ENCODE measurements at regions not wholly inside any gene's neighbourhood (a gene's known extent, or its start where the extent isn't known, plus 50 kb on each side); places are given as distances from the start of the nearest gene placed in this dataset.
A peak's percentile ranks its signal among the peaks of the same experiment; 100 is the strongest.

DNA sequence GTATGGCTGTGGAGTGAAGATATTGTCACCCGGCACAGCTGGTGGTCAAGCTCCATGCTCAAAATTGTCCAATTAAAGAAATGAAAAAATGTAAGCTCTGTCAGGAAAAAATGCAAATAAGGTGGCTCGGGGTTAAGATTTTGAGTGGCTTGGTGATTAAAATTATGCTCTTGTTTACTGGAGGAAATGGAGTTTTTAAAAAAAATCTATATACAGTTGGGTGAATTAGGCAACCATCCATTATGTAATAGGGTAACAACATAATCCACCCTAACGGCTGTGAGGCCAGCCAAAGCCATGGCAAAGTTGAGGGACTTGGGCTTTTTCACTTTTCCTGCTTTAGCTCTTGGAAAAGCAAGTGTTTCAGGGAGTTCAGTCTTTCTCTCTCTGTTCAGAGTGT, 260.8 kb upstream of the HABP2 start:
- DNase-seq (ENCODE audit: low spot score) = no peak

DNA sequence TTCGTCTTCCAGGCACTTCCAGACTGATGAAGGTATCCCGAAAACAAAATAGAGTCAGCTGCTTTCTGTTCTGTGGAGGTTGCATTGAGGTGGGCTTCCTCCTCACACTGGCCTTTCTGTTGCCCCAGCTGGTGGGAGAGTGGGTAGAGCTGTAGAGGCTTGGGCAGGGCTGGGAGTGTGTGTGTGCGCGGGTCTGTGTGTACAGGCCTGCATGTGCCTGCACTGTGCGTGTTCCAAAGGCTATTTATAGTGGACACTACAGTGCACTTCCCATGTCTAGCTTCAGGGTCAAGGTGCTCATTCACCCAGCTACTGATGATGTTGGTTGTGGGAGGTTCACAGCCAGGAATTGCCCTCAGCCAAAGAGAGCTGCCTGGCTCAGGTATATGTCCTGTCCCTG, 260.1 kb upstream of the HABP2 start:
- no peak for DNase-seq (ENCODE audit: low spot score)

DNA sequence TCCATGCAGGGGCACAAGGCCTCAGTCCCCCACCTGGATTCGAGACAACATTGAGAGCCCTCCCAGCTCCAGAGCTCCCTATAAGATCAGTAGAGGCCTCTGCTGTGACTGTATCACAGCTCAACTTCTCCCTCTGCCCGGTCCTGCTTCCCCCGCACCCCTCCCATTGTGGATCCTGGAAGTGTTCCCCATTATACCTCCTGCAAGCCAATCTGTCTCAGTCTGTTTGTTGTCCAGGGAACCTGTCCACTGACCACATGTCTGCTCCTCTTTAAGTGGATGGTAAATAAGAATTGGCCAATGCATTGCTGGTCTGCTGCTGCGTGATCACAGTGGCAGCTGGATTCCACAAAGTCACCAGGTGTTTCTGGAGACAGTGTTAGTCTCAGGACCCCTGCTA, 259.7 kb upstream of the HABP2 start:
- no peak for DNase-seq (ENCODE audit: low spot score)

GRCh38 chr10:113294868-113295267, 258.0 kb upstream of the HABP2 start:
- DNase-seq (ENCODE audit: low spot score) = no peak

DNA sequence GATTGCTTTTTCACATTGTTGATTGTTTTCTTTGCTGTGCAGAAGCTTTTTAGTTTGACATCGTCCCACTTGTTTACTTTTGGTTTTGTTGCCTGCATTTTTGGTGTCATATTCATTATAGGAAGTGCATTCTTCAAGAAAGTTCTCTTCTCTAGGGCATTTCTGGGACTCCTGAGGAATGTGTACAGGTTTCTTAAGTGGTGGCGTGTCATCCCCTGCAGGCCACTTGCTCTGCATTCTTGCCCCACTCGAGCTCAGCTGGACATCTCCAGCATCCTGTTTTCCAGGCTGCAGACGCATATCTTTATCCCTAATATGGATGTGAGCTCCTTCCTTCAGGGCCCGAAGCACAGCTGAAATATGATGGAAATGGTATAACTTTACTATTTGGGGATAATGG, 255.6 kb upstream of the HABP2 start:
- DNase-seq (ENCODE audit: low spot score) = peak; percentile 45

DNA sequence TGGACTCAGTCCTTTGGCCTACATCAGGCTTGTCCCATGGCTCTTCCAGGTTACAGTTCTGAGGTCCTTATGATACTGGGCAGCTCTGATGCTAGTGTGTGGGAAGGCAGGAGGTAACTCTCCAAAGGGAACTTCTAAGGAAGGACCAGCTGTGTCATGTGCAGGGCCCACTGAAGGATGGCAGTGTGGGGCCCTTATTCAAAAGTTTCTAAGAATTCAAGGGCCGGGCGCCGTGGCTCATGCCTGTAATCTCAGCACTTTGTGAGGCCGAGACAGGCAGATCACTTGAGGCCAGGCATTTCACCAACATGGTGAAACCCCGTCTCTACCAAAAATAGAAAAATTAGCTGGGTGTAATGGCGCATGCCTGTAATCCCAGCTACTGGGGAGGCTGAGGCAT, 254.2 kb upstream of the HABP2 start:
- DNase-seq (ENCODE audit: low spot score) = no peak

DNA sequence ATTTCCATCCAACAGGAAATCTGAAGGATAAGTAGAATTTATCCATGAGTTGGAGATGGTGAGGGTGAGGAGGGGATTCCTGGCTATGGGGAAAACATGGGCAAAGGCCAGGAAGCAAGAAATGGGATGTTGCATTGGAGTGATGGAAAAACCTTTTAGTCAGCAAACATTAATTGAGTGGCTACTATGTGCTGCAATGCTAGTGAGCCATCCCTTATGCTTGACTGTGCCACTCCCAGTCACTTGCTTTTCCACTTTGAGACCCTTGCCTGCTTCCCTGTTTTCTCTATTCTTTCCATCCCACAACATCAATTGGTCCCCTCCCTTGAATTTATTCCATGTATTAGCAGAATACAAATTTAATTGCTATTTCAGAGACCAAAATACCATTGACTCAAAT, 252.7 kb upstream of the HABP2 start:
- DNase-seq (ENCODE audit: low spot score) = no peak

GRCh38 chr10:113300617-113301016, 252.2 kb upstream of the HABP2 start:
- DNase-seq (ENCODE audit: low spot score) = no peak

DNA sequence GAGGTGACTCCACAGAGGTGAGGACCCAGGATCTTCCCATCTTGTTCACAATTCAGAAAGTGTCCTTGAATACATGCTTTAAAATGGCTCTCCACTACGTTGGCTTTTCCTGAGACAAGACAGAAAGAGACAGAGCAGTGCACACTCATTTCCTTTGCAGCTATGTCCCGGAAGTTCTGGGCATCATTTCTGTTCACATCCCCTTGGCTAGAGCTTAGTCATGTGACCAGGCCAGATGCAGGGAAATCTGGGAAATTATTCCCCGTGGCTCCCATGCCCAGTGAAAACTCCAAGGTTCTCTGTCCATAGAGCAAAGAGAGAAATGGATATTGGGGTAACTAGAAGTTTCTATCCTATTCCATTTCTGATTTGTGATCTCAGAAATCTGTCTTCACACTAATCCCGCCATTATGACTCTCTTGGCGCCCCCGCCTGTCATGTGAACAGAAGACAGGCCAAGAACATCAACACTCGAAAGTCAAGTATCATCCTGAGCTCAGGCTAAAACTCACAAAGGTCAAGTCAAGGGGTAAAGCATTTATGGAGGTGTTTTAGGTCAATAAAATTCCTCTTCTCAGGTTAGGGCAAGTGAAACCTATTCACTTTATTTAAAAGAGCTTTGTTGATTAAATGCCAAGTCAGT, 251.4 kb upstream of the HABP2 start:
- DNase-seq (ENCODE audit: low spot score) = no peak

- no peak for DNase-seq (ENCODE audit: low spot score)
Observed at GRCh38 chr10:113302062-113302461, 250.8 kb upstream of the HABP2 start.

GRCh38 chr10:113303544-113304146, 249.2 kb upstream of the HABP2 start:
- no peak for DNase-seq (ENCODE audit: low spot score)

- no peak for DNase-seq (ENCODE audit: low spot score)
Observed at GRCh38 chr10:113304726-113305125, 248.1 kb upstream of the HABP2 start.

GRCh38 chr10:113305871-113306270, 247.0 kb upstream of the HABP2 start:
- DNase-seq (ENCODE audit: low spot score) = peak; percentile 25

GRCh38 chr10:113309791-113310190, 243.1 kb upstream of the HABP2 start:
- DNase-seq (ENCODE audit: low spot score) = no peak

DNA sequence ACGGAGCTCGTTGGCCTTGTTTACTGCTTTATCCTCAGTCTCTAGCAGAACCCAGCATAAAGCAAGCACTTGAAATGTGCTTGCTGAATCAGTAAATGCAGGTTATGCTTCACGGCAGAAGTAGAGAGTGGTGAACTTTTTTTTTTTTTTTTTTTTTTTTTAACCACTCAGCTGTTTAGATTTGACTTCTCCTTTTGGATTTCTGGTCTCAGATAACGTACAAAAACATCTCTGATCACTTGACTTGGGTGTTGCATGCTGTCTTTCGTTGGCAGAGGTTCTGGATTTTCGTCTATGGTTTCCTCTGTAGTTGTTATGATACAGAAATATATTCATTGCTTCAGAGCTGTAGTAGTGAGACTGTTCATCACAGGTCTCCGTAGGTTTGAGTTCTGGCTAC, 242.5 kb upstream of the HABP2 start:
- no peak for DNase-seq (ENCODE audit: low spot score)

DNA sequence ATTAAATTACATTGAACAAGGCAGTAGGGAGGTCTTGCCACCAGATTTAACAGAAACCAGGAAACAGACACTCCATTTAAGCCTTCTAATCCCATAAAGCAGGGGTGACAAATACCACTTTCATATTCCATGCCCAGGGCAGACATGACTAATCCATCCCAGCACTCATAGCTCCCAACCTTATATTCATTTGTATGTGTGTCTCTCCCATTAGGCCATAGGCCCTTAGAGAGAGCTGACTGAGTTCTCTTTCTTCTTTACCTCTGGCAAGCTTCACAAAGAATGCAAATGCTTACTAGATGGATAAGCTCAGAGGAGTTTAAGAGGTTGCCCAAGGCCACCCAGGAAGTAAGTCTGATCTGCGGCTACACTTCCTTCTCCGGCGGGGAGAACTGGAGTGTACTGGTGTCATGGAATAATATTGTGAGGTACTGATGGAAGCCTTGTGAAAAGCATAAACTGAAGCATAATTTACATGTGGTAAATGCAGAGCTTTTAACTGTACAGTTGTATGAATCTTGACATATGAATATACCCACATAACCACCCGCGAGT, 239.7 kb upstream of the HABP2 start:
- no peak for DNase-seq (ENCODE audit: low spot score)

GRCh38 chr10:113313722-113314121, 239.1 kb upstream of the HABP2 start:
- no peak for DNase-seq (ENCODE audit: low spot score)

DNA sequence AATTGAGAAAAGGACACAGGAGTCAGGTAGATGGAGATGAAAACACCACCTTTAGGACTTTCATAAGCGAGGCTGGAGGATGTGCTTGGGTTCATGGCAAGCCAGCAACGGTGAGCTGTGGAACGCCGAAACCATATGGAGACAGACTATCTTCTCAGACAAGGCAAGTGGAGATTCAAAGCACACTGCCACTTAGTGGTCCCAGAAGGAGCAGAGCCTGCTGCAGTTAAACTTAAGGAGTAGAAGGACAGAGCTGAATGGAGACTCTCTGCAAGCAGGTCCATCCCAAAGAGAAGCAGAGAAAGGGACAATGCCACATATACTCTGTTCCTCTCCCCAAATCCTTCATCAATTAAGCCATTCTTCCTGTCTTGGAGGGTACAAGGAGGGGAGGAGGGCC, 236.3 kb upstream of the HABP2 start:
- DNase-seq (ENCODE audit: low spot score) = no peak

DNA sequence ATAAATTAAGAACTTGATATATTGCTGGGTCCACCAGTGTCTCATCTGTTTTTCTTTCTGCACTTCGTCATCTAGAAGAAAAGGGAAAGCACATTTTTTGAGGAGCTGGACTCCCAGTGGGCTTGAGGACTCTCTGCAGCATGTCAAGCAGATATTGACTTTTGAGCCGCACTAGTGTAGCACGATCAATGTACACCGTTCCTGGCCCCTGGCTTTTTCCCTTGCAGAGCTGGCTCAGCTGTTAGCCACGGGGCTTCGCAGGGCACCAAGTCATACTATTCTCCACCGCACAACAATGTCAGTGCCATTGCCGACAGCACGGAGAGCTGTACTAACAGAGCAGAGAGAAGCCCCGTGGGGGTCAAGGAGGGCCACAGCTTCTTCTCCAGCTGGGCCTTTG, 235.4 kb upstream of the HABP2 start:
- DNase-seq (ENCODE audit: low spot score) = no peak

- no peak for DNase-seq (ENCODE audit: low spot score)
Observed at GRCh38 chr10:113319479-113319878, 233.4 kb upstream of the HABP2 start.

DNA sequence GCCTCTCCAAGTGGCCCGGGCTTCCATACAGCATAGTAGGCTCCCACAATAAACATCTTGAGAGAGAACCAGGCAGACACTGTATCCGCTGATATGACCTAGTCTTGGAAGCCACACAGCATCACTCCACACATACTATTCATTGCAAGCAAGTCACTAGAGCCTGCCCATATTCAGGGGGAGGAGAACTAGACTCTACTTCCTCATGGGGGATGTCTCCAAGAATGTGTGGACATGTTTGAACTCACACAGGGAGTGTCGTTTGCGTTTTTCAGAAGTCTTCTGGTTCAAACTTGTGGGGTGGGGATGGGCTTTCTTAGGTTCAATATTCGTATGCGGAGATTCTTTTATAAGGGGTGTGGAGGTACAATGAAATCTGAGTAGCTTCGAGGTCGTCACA, 232.6 kb upstream of the HABP2 start:
- DNase-seq (ENCODE audit: low spot score) = no peak

- no peak for DNase-seq (ENCODE audit: low spot score)
Observed at GRCh38 chr10:113320987-113321386, 231.9 kb upstream of the HABP2 start.

DNA sequence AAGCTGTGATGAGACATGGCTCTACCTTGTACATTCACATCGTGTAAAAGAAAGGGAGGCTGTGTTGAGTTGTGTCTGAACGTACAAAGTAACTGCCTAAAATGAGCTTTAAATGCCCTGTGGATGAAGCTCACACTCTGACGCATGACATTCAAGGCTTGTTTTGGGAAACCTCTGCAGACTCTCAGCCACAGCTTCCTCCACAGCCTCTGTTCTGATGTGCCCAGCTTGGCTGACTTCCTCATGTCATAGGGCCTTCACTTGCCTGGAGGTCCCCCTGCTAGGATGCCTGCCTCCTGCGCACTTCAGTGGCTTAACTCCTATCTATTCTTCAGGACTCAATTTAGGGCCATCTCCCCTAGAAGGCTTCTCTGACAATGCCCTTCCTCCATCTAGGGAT, 230.0 kb upstream of the HABP2 start:
- no peak for DNase-seq (ENCODE audit: low spot score)

- no peak for DNase-seq (ENCODE audit: low spot score)
Observed at GRCh38 chr10:113323985-113324384, 228.9 kb upstream of the HABP2 start.
